ENCODE measurements at regions not wholly inside any gene's neighbourhood (a gene's known extent, or its start where the extent isn't known, plus 50 kb on each side); places are given as distances from the start of the nearest gene placed in this dataset.

DNA sequence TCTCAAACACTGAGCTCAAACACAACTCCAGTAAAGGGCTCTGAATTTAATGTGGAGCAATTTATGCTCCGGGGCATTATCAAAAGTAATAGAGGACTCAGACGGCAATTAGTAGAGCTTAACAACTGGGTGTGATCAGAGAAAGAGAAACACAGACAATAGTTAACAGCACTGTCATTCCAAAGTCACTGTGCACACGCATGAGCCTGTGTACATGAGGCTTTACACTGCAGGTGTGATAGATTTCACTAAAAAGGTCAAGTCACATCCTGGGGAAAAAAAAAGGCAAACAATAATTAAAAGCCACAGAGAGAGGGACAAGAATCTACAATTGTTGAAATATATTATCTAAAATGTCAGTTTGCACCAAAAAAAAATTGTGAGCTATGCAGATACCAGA is 956.5 kb downstream of the CDH18 start:
- no peak overlapping the region for H2BK15ac ChIP-seq (ENCODE audit: low read depth, low read length)
- H3K9me3 ChIP-seq (ENCODE audit: control insufficient read depth, low read depth, low read length): no peaks in the 10 kb centered on the region
- no peaks in the 10 kb centered on the region for H4K20me1 ChIP-seq (ENCODE audit: control insufficient read depth, insufficient read depth, insufficient read length)
- no peaks in the 10 kb centered on the region for H3K27me3 Mint-ChIP-seq (ENCODE audit: low read depth)
- WGBS (ENCODE audit: extremely low coverage, insufficient read length, low lambda C conversion rate): no CpG with 5 or more reads among the region's 3 CpGs
- 0 out of 2 replicates have a peak, but pooled peaks cover 2% of the 10 kb centered on the region for H3K4me1 ChIP-seq (ENCODE audit: insufficient read depth, low read length)
- no peaks in the 10 kb centered on the region for H3K79me2 ChIP-seq (ENCODE audit: insufficient read depth, low read length)
- H3K4me3 Mint-ChIP-seq: no peak overlapping the region
- no peak overlapping the region for H2AFZ ChIP-seq (ENCODE audit: low read length)
- no peak overlapping the region for H4K5ac ChIP-seq (ENCODE audit: insufficient read length, low read depth, low read length)
- H3K56ac ChIP-seq (ENCODE audit: insufficient read length, low read depth, low read length): no peak overlapping the region
- peak overlapping the region in 1 of 3 experiments; percentile 45; a peak in 1 of 7 replicates for H3K27ac Mint-ChIP-seq
- H3K4me2 ChIP-seq (ENCODE audit: insufficient read depth, insufficient read length, low read length): no peak overlapping the region
- H2BK20ac ChIP-seq (ENCODE audit: low read depth, low read length, poor library complexity, severe bottlenecking): no peak overlapping the region
- H3K27me3 ChIP-seq (ENCODE audit: insufficient read depth, low read length): no peaks in the 10 kb centered on the region
- TF ChIP-seq, protein P1, sequence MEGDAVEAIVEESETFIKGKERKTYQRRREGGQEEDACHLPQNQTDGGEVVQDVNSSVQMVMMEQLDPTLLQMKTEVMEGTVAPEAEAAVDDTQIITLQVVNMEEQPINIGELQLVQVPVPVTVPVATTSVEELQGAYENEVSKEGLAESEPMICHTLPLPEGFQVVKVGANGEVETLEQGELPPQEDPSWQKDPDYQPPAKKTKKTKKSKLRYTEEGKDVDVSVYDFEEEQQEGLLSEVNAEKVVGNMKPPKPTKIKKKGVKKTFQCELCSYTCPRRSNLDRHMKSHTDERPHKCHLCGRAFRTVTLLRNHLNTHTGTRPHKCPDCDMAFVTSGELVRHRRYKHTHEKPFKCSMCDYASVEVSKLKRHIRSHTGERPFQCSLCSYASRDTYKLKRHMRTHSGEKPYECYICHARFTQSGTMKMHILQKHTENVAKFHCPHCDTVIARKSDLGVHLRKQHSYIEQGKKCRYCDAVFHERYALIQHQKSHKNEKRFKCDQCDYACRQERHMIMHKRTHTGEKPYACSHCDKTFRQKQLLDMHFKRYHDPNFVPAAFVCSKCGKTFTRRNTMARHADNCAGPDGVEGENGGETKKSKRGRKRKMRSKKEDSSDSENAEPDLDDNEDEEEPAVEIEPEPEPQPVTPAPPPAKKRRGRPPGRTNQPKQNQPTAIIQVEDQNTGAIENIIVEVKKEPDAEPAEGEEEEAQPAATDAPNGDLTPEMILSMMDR (conservative IDR thresholded peaks at IDR 0.05): no peak
- H2BK120ac ChIP-seq (ENCODE audit: low read depth, low read length, poor library complexity, severe bottlenecking): no peak overlapping the region
- no peak overlapping the region for H3T11ph ChIP-seq (ENCODE audit: low read length)
- H2BK12ac ChIP-seq (ENCODE audit: insufficient read length, low read depth, low read length): no peak overlapping the region
- H4K8ac ChIP-seq (replicated peaks; ENCODE audit: insufficient read length, low read depth, low read length): no peak overlapping the region
- H3K9ac ChIP-seq (ENCODE audit: extremely low read depth, insufficient read length, low read length): no peak overlapping the region
- H3K14ac ChIP-seq (ENCODE audit: insufficient read depth, low read length): no peak overlapping the region
- no peaks in the 10 kb centered on the region for H3K79me1 ChIP-seq (ENCODE audit: insufficient read depth, low read depth, low read length, poor library complexity, severe bottlenecking)
- H4K91ac ChIP-seq (ENCODE audit: insufficient read length, low read depth, low read length): no peak overlapping the region
- H2BK5ac ChIP-seq (ENCODE audit: insufficient read length, low read length): no peak overlapping the region
- peaks cover 20 to 27% of the 10 kb centered on the region in 2 experiments for H3K4me1 Mint-ChIP-seq
- H3K18ac ChIP-seq (ENCODE audit: insufficient read length, low read depth, low read length): no peak overlapping the region
- H3K4ac ChIP-seq (ENCODE audit: low read depth, low read length): no peak overlapping the region
- no peak overlapping the region for H3K27ac ChIP-seq (ENCODE audit: insufficient read length, low read depth, low read length)
- no peak overlapping the region for H3K23ac ChIP-seq (ENCODE audit: insufficient read length, low read depth, low read length)
- no peak overlapping the region for H2AK5ac ChIP-seq (ENCODE audit: insufficient read length, low read length)
- no peak for DNase-seq
- no peaks in the 10 kb centered on the region for H3K23me2 ChIP-seq (ENCODE audit: insufficient read length, low read depth, low read length, poor library complexity, severe bottlenecking)
- H3K36me3 Mint-ChIP-seq (ENCODE audit: insufficient read depth in 1 of 3, low read depth in 3 of 3): no peaks in the 10 kb centered on the region; a peak in 2 of 7 replicates
- peaks cover 2% of the 10 kb centered on the region in 2 experiments; a peak in 2 of 5 replicates for H3K9me3 Mint-ChIP-seq

All from H9 (cell line).